ENCODE measurements at regions not wholly inside any gene's neighbourhood (a gene's known extent, or its start where the extent isn't known, plus 50 kb on each side); places are given as distances from the start of the nearest gene placed in this dataset.
"Not testable (repeated sequence)": the region's sequence is repeated elsewhere in the genome, so short reads cannot be mapped to it uniquely, and the experiment has no call there.

GRCh38 chr20:53681352-53682212 lies 87.9 kb upstream of the ZNF217 start:
- DNase-seq, result no peak

GRCh38 chr20:53679597-53680309 lies 86.1 kb upstream of the ZNF217 start:
- DNase-seq, result no peak

DNA sequence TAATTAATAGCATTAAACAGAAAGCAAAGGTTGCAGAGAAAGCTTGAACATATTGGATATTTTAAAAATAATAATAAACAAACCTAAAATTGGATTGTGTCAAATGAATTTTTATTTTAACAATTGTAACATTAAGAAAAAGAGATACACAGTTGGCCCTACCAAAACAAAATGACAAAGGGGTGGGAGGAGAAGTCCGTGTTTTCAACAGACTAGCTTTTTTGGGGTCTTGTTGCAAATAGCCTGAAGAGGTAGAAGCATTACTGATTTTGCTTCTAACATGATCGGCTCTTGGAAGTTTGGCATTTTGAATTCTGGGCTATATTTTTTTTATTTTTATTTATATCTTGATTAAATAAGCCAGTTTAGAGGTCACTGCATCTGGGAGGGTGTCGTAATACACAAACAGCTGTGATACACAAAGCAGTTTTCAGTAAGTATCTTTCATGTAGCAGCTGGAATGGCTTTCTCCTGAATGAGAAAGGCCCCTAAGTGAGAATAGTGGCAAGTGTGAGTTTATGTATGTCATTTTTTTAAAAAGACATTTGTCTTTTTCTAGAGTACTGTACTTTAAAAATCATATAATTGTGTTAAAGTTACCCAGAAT lies 85.5 kb upstream of the ZNF217 start:
- peak; percentile 50 for DNase-seq

DNA sequence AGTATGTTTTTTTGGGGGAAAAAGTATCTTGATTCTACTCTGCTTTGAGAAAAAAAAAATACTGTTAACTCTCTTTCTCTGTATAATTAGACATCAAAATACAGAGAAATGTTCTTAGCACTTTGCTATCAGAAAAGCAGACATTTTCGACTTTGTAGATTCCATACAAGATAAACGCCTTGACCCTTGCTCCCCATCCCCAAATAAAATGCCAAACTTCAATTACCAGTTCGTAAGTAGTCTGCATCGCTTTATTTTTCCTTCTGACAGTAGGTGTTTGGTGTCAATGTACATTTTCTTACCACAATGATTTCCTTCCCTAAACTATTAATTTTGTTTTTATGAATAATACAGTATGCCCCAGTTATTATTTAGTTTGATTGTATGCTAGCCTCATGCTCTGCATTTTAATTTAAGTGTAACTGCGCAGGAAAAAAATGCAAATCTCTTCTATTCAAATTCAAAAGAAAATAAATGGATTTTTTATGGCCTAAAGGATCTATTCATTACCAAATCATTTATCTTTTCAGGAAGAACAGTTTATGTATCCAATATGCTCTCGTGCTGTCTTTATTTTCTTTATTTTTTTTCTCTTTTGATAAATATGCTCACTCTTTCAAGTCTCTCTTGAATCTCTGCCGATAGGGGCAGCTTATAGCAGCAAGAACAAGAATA lies 84.8 kb upstream of the ZNF217 start:
- DNase-seq, result peak; percentile 47

DNA sequence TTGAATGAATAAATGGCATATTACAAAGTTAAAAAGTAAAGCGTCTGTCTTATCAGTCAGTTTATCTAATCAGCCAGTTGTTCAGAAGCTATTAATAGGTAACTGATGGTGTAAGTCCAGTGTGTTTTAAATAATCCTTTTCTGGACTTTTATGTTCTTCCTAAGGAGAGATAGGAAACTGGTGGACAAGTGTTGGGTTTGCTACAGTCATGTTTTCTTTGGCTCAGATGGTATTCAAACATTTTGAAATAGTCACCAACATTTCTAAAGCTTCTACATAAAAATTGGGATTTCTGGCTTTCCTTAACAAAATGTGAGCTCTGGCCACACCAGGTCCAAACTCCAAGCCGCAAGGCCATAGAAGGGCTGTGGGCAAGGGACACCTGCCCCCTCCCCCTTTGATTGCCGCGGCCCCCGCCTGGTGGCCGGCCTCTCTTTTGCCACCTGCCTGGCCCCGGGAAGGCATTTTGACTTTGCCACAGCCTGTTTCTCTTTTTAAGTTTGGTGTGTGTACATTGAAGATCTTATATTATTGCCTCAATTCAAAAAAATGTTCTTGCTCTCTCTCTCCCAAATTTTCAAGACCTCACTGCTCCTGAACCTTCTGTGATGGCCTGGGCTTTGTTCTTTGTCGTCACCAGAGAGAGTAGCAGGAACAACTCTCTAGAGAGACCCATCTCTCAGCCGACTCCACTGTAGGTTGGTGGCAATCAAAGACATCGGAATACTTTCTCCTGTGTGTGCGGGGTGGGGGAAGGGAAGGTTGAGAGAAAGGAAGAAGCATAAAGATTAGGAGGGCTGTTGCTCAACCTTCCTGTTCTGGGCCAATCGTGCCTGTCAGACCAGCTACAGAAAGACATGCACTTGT lies 84.0 kb upstream of the ZNF217 start:
- peak; percentile 95 for DNase-seq

- no peak for DNase-seq
Observed at GRCh38 chr20:53676987-53677386, 83.3 kb upstream of the ZNF217 start.

DNA sequence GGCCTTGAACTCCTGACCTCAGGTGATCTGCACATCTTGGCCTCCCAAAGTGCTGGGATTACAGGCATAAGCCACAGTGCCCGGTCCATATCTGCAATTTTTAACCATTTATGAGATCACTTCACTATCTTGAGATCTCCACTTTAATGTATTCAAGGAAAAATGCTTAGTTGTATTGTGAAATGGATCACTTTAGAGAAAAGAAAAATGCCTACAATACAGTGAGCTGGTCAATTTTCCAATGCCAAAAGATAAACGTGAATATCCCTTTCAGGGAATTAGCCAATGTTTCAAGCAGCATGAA lies 82.8 kb upstream of the ZNF217 start:
- DNase-seq, result no peak

- DNase-seq, result no peak
Observed at GRCh38 chr20:53672484-53673129, 79.0 kb upstream of the ZNF217 start.

DNA sequence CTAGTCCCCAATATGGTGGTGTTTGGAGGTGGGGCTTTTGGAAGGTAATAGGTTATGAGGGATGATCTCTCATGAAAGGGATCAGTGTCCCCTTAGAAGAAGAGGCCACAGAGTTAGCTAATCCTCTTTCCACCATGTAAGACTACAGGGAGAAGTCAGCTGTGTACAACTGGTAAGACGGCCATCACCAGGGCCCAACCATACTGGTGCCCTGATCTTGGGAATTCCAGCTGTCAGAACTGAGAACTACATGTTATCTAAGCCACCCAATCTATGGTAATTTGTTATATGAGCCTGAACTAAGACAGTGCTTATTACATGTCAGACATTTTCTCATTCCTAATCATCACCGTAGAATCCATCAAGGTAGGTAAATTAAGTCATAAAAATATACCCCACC lies 77.7 kb upstream of the ZNF217 start:
- no peak for DNase-seq

DNA sequence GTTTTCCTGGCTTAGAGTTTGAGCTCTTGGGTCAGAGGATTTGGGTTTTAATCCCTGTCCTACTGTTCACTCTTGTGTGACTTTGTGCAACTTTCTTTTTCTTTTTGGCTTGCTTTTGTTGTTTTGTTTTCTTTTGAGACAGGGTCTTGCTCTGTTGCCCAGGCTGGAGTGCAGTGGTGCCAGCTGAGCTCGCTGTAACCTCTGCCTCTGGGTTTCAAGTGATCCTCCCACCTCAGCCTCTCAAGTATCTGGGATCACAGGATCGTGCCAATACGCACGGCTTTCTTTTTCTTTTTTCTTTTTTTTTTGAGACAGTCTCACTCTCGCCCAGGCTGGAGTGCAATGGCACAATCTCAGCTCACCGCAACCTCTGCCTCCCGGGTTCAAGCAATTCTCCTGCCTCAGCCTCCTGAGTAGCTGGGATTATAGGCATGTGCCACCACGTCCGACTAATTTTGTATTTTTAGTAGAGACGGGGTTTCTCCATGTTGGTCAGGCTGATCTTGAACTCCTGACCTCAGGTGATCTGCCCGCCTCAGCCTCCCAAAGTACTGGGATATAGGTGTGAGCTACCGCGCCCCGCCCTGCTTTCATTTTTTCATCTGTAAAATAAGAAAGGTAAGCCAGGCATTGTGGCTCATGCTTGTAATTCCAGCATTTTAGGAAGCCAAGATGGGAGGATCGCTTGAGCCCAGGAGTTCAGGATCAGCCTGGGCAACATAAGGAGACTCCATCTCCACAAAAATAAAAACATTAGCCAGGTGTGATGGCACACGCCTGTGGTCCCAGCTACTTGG lies 76.1 kb upstream of the ZNF217 start:
- not testable (repeated sequence) for DNase-seq

GRCh38 chr20:53668992-53669391 lies 75.4 kb upstream of the ZNF217 start:
- DNase-seq, result no peak

GRCh38 chr20:53666144-53666543 lies 72.5 kb upstream of the ZNF217 start:
- no peak for DNase-seq

DNA sequence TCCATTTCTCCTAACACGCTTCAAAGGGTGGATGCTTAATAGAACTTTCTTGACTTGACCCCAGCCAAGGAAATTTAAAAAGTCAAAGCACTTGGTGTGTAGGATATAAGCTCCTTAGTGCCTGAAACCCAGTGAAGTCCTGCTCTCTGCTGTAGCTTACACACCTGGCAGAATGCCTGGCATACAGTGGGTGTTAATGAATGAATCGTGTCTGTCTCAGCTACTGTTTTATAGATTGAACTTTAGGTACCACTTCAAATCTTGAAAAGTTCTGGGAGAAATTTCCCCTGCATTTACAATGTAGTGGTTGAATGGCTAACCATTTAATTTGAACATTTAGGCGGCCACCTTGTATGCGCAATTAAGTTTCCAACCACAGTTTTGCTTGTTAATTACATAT lies 70.5 kb upstream of the ZNF217 start:
- no peak for DNase-seq

DNA sequence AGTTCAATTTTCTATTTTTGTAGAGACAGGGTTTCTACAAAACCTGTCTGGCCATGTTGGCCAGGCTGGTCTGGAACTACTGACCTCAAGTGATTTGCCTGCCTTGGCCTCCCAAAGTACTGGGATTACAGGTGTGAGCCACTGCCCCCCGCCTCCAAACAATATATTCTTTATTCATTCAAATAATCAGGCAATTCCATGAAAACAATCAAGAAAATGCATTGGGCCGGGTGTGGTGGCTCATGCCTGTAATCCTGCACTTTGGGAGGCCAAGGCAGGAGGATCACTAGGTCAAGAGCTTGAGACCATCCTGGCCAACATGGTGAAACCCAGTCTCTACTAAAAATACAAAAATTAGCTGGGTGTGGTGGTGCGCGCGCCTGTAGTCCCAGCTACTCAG lies 69.9 kb upstream of the ZNF217 start:
- not testable (repeated sequence) for DNase-seq

- DNase-seq, result no peak
Observed at GRCh38 chr20:53662595-53662994, 69.0 kb upstream of the ZNF217 start.

- DNase-seq, result no peak
Observed at GRCh38 chr20:53660947-53661381, 67.3 kb upstream of the ZNF217 start.

DNA sequence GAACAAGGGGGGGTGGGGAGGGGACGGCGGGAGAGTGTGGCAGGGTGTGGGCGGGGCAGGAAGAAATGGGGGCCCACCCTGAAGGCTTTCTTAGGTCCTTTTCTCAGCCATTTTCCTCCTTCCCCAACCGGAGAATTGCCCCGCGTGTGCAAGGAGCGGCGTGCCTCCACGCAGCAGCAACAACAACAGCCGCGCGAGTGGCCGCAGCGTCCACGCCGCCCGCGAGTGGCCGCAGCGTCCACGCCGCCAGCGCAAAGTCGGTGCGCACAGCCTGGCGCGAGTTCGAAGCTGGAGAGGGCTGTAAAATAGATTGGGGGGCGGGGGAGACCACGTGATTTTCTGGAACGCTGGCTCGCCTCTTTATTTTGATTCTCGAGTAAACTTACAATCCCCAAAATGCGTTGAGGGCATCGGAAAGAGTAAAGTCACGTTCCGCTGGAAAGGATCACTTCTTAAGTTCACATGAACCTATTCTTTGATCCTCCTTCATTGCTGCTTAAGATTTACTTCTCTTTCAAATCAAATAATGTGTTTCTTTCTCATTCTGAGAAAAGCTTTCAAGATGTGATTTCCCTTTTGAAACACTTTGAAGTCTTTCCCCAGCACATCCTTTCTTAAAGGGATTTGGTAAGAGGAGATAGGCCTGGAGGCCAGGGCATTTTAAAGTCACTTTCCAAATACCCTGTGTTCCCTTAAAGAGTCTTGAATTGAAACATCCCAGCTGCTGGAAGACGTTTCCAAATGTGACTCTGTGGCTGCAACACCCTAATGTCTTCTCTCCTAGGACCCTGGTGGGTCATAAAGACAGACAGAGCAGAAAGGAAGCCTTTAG lies 66.7 kb upstream of the ZNF217 start:
- DNase-seq, result peak; percentile 58

GRCh38 chr20:53658973-53659372 lies 65.3 kb upstream of the ZNF217 start:
- DNase-seq, result no peak

DNA sequence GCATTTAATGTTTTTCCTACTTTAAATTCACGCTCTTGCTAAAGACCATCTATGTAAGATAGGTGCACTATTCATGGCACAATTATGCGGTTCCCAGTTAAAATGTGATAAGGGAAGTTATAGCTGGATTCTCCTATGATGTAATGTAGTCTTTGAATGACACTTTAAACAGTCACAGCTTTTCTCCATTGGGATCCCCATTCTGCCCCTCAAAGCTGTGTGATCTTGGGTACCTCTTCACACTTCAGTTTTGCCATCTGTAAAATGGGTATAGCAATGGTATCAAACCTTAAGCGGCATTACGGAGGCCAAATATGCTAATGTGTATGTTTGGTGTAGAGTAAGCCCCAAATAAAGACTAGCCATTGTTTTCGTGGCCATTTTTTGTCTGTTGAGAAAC lies 64.7 kb upstream of the ZNF217 start:
- DNase-seq, result no peak

DNA sequence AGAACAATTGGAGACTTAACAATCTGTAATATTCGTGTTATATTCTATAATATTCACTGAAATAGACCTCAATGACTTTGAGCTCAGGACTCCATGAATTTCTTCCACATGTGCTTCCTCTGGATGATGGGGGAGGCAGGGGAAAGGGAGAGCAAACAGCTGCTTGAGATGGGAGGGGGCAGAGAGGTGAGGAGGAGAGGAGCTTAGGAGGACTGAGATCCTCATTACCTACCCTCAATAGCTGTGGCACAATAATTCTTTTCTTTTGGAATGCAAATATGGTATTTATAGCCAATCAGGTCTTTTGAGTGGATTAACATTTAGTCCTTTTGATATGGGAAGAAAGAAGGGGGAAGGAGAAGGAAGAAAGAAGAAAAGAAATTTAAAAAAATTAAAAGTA lies 64.1 kb upstream of the ZNF217 start:
- DNase-seq, result no peak

Data from hematopoietic multipotent progenitor cell treated with erythropoietin and hydrocortisone succinate and interleukin-3 and kit ligand, for 4 days (in vitro differentiated cells).